HCT116 (cell line): ENCODE measurements at regions not wholly inside any gene's neighbourhood (a gene's known extent, or its start where the extent isn't known, plus 50 kb on each side); places are given as distances from the start of the nearest gene placed in this dataset.

Experiments
- JUND ChIP-seq: IDR thresholded peaks from 2 replicates; pipeline ENCODE4 v1.6.1; 2012
- POLR2A ChIP-seq: IDR thresholded peaks from 2 replicates; pipeline ENCODE4 v1.7.0; 2011; ENCODE audit warnings: borderline replicate concordance; ENCODE audit not compliant: insufficient read depth, insufficient read length; ENCODE audit errors: extremely low read depth
- TF ChIP-seq, protein P1 (sequence below), 3 experiments: fragments of 200-600 bp in 1 of 3; sonication (generic) in 1 of 3; IDR thresholded peaks in 2 of 3; conservative IDR thresholded peaks in 1 of 3; 2 replicates each; pipeline ENCODE4 v1.5.1; 2012 to 2017; ENCODE audit warnings: low read depth in 2 of 3, low read length in 2 of 3, antibody characterized with exemption in 1 of 3, borderline replicate concordance in 1 of 3, control low read depth in 1 of 3, mild to moderate bottlenecking in 1 of 3, mixed read lengths in 1 of 3, mixed run types in 1 of 3, moderate library complexity in 1 of 3; ENCODE audit not compliant: insufficient read depth in 1 of 3
- TF ChIP-seq, protein P2 (sequence below): IDR thresholded peaks from 2 replicates; pipeline ENCODE4 v1.6.1; 2011; ENCODE audit warnings: mild to moderate bottlenecking, low read length, moderate library complexity; ENCODE audit not compliant: insufficient replicate concordance; ENCODE audit errors: extremely low read depth

DNA sequence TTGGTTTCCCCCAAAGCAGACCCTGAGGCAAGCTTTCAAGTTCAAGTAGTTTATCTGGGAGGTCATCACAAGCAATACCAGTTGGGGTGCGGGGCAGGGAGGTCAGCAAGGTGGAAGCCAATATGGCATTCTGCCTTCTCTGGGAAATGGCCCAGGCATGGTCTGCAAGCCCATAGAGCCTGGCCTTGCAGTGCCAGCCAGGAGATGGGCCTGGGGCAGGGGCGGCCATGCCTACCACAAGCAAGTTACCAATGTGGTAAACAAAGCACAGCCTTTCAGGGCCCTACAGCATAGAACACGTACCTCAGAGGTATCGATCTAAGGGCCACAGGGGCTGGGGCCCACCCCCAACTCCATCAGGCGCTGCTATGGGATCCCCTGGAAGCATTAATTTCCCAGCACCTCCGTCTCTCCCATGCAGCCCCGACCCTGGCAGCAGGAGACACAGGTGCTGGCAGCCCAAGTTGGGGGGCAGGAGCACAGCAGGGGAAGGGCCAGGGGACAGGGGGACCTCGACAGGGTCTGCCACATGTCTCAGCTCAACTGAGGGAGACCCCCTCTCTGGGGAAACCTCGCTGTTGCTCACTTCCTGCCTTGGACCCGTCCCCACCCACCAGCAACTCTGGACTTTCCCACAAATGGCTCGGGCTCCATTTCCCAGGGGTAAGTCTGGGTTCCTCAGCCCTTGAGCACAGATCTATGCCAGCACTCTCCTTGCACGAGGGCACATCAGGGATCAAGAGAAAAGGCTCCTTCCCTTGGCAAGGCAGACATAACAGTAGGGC lies 369.0 kb downstream of the PREX1 start:
- no peak for TF ChIP-seq POLR2A
- TF ChIP-seq JUND: no peak
- TF ChIP-seq, protein P1, sequence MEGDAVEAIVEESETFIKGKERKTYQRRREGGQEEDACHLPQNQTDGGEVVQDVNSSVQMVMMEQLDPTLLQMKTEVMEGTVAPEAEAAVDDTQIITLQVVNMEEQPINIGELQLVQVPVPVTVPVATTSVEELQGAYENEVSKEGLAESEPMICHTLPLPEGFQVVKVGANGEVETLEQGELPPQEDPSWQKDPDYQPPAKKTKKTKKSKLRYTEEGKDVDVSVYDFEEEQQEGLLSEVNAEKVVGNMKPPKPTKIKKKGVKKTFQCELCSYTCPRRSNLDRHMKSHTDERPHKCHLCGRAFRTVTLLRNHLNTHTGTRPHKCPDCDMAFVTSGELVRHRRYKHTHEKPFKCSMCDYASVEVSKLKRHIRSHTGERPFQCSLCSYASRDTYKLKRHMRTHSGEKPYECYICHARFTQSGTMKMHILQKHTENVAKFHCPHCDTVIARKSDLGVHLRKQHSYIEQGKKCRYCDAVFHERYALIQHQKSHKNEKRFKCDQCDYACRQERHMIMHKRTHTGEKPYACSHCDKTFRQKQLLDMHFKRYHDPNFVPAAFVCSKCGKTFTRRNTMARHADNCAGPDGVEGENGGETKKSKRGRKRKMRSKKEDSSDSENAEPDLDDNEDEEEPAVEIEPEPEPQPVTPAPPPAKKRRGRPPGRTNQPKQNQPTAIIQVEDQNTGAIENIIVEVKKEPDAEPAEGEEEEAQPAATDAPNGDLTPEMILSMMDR (IDR thresholded peaks at IDR 0.05 in 2 of 3, conservative IDR thresholded peaks at IDR 0.05 in 1 of 3; ENCODE audit: borderline replicate concordance in 1 of 3, insufficient read depth in 1 of 3, low read depth in 2 of 3, low read length in 2 of 3): no peak
- TF ChIP-seq, protein P2, sequence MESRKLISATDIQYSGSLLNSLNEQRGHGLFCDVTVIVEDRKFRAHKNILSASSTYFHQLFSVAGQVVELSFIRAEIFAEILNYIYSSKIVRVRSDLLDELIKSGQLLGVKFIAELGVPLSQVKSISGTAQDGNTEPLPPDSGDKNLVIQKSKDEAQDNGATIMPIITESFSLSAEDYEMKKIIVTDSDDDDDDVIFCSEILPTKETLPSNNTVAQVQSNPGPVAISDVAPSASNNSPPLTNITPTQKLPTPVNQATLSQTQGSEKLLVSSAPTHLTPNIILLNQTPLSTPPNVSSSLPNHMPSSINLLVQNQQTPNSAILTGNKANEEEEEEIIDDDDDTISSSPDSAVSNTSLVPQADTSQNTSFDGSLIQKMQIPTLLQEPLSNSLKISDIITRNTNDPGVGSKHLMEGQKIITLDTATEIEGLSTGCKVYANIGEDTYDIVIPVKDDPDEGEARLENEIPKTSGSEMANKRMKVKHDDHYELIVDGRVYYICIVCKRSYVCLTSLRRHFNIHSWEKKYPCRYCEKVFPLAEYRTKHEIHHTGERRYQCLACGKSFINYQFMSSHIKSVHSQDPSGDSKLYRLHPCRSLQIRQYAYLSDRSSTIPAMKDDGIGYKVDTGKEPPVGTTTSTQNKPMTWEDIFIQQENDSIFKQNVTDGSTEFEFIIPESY: no peak
